NCI-H510A (cell line): ENCODE measurements at regions not wholly inside any gene's neighbourhood (a gene's known extent, or its start where the extent isn't known, plus 50 kb on each side); places are given as distances from the start of the nearest gene placed in this dataset.

Experiments used
- DNase-seq: peaks from one replicate; lab custom pipeline; 2025; lab: John Stamatoyannopoulos, UW

DNA sequence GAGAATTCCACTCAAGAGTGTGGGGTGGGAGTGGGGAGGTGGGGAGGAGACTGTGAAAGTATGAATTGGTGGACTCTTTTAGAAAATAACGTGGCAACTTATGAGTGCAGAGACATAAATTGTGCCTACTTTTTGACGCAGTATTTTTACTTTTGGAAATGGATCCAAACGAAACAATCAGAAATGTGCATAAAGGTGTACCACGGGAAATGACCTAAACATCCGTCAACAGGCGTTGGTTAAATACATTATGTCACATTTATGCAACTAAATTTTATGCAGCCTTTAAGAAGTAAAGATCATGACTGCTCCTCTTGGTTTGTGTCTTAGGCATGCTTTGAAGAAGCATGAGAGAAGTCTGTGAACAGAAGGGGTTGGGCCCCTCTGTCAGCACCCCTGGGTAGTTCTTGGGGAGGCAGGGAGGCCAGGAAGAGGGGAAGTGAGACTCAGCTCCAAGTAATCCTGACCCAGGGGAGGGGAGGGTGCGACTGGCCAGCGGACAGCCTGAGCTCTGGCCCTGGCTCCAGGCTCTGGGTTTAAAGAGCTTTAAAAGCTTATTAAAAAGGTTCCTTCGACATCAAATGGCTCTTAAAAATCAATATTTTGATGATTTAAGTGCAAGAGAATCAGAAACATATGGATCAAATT lies 126.4 kb upstream of the HAAO start:
- DNase-seq: no peak

DNA sequence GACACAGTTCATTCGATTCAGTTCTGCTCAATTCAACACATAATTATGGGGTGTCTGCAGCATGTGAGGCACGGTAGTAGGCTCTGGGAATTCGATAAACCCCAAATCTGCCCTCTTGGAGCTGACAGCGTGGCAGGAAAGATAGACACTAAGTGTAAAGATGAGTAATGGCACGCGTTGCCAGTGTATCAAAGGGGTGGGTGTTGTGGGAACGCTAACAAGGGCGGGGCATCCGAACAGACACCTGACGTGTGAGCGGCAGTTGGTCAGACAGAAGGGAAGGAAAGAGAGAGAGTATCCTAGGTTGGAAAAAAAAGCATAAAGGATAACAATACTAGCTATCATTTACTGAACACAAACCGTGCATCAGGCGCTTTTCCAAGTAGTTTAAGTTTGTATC lies 125.7 kb upstream of the HAAO start:
- no peak for DNase-seq

DNA sequence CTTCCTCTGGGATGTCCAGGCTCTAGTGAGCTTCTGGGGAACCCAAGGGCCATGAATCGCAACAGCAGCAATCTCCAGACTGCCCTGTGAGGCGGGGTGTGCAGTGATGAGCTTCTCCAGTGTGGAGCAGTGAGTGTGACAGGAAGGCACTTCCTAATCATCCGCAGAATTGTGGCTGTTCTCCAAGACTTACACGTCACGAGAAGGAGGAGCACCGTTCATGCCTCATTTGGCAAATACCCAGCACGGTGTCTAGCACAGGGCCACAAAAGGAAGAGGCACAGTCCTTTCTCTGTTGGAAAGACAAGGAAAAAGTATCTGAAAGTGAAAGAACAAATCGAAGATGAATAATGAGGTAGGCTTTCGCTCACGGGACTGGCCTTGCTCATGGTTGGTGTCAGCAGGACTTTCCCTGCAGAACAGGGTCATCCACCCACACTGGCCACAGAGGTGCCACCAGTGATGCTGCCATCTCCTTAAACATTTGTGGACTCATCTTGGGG lies 125.1 kb upstream of the HAAO start:
- no peak for DNase-seq

DNA sequence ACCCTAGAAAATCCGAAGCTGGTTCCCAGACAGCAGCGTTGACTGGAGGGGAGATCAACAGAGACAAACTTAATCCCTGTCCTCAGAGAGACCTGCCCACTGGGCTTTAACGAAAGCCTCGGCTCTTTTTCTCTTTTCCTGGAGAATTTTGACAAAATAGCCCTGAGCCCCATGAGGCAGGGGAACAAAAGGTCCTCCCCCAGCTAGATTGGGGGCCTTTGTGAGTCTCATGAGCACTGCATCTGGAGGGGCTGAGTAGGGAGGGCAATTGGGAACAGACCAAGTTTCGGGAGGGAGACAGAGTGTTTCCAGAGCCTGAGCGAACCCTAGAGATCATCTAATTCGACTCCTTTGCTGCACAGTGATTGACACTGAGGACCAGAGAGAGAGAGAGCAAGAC lies 123.9 kb upstream of the HAAO start:
- DNase-seq: no peak

DNA sequence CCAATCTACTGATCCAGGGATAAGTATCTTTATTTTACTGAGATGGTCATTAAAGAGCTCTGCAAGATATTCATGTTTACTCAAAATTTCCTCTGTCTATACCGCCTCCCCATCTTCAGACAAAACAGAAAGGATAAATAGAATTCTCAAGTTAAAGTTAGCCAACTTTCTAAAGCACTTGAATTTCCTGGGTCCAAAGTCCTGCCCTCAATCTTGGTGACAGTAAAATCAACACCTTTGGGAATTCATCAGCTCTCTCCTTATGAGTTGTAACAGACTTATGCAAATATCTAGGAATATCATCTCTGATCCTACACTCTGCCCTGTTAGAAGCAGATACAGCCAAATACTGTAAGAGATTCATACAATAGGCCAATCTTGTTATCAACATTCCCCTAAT lies 122.5 kb upstream of the HAAO start:
- no peak for DNase-seq

DNA sequence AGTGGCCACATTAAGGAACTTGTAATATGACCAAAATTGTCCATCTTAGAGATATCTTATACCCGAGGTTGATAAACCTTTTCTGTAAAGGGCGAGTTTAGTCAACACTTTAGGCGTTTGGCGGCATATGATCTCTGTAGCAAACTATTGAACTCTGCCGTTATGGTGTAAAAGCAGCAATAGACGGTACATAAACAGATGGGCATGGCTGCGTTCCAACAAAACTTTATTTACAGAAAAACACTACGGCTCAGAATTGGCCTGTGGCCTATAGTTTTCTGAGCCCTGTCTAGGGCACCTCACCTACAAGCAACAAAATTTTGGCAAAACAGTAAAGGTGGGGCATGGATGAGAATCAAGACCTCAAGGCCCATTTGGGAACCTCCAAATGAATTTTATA lies 121.9 kb upstream of the HAAO start:
- no peak for DNase-seq

DNA sequence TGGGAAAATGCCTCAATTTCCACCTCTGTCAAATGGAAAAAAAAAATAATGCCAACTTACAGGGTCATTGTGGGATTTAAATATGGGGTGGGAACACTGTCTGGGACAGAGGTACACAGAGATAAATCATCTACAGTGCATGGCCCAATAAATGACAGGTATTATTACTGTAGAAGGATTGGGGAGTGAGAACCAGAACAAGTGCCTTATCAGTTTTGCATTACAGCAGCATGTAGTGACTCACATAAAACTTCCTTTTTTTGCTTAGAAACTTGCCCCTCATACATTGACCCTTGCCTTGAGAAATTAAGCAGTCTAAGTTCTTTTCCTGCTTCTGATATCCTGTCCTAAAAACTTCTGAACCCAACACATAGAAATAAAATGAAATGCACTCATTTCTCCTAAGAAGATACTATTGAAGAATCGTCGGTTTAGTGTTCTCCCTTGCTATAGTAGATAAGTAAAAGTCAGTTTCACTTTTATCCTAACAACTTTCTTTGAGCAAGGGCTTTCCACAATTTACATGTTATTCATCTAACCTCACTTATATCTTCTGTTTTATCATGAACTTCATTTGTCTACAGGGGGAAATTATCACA lies 121.0 kb upstream of the HAAO start:
- DNase-seq: no peak

DNA sequence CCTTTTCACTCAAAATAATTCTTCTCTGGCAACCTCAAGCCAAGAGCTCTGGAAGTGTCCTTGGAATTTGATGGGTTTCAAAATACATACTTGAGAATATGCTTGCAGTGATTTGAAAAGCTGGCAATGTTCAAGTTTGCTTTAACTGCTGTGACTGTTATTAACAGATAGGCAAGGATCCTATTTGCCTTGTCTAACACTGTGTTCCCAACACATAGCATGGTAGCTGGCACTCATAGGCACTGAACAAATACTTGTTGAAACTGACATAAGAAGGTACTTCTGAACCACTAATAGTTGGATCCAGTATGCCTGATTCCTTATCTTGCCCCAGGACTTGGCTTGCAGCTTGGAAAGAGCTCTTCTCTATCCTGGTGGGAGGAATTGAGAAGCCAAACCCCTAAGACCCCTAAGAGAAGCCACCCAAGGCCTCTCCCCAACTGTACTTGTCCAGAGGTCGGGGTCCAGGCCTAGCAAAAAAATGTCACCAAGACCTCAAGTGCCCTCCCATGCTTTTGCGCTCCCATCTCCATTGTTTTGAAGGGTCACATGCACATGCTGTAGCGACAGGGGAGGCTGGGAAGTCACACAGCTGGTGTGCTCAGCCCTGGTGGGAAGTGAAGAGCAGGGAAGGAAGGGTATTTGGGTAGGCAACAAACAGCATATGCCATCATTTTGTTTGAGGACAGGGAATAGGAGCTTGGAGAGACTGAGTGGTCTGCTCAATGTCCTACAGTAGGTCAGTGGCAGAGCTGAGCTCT lies 118.4 kb upstream of the HAAO start:
- no peak for DNase-seq

DNA sequence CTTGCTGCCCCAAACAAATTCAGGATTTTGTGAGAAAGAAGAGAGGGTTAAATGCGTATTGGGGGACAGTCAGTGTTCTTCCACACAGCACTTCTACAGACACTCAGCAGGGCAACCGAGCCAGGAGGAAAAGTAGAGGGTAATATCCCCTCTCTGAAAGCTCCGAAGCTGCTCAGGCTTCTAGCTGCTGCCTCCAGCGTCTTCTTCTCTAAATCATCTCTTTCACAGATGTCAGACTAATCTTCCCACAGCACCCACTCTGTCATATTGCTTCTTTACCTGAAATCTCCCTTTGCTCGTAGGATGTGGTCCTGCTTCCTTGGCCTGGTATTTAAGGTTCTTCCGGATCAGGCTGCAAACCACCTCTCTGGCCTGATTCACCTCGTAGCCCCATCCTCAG lies 117.6 kb upstream of the HAAO start:
- no peak for DNase-seq

DNA sequence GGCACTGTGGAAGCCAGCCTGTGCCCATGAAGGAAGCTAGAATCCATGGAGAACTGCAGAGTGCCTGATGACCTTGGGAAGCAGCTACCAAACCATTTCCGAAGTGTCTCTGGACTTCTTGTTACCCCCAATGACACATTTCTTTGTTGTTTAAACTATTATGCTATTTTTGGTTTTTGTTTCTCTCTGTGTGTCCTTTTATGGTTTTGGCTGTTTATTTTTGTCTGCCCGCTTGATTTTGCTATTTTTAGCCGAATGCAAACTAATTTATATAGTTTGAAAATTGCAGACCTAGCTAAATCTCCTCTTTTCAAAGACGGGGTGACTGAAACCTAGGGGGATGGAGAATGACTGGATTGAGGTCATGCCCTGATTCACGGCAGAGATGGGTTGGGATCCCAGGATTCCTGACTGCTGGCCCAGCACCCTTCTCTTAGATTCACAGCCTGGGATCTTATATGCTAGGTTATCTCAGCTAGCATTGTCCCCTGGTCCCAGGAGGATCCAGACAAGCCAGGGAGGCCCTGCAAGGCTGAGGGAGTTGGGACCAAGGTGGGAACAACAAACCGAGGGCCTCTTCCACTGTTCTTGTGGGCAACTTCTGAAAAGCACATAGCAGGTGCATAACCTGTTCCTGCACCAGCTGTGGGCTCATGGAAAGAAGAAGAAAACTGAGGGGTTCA lies 116.3 kb upstream of the HAAO start:
- no peak for DNase-seq

DNA sequence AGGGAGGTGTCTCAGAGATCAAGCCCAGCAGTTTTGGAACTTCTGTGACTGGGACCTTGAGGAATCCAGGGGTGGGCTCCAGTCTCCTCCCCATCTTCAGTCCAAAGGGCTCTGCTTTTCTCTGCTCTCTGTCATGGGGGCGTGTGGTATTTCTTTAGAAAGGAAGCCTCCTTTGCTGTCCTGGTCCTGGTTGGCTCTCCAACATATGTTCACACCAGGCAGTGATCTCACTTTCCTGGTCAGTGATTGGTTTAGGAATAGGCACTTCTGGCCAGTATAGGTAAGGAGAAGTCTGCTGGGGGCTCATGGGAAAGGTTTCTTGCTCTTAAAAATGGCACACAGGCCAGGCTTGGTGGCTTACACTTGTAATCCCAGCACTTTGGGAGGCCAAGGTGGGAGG lies 115.5 kb upstream of the HAAO start:
- DNase-seq: no peak

DNA sequence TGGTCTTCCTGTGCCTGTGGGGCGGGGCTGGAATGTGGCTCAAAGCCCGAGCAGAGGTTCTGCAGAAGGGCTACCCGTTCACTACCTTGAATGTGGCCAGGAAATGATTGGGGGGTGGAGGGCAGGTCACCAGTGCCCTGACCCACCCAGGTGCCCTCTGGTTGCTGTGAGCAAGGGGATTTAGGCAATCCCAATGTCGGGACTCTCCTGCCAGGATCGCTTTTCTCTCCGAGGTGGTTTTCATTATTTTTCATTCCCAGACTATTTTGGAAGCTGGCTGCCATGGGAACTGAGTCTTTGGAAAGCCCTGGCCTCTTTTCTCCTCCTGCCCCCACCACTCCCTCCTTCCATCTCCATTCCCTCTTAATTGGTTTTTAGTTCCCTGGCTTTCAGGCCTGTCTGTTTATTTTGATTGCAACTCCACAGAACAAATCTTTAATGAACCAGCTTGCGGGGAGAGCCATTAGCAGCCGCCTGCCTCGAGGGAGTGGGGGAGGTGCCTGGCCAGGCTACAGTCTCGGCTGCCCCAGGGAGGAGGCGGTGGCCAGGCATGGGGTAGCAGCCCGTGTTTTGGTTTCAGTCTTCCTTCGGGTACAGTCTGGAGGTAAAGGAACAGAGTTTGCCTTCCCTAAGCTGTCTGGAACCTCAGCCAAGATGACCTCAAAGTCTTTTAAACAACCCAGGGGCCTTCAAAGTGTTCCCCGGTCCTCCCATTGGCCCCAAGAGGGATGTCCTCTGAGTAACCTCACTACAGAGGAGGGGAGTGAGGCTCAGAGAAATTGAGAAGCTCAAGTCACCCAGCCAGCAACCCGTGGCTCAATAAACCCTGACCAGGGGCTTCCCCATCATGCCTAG lies 114.4 kb upstream of the HAAO start:
- DNase-seq: no peak

DNA sequence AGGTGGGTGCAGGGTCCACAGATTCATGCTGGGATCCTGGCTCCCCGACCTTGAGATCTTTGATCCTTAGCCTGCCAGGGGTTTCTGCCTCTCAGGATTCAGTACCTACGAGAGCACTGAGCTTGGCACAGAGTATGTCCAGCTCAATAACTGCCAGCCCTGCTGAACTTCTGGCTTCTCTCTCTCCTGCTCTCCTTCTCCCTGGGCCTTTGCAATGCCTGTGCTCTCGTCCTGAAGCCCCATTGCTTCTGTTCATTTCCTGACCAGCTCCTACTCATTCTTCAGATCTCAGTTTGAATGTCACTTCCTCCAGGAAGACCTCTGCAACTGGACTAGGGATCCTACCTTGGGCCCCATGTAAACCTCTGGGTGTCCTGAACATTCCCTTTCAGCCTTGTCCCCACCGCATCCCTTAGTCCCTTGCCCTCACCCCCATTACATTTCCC lies 113.8 kb upstream of the HAAO start:
- no peak for DNase-seq

DNA sequence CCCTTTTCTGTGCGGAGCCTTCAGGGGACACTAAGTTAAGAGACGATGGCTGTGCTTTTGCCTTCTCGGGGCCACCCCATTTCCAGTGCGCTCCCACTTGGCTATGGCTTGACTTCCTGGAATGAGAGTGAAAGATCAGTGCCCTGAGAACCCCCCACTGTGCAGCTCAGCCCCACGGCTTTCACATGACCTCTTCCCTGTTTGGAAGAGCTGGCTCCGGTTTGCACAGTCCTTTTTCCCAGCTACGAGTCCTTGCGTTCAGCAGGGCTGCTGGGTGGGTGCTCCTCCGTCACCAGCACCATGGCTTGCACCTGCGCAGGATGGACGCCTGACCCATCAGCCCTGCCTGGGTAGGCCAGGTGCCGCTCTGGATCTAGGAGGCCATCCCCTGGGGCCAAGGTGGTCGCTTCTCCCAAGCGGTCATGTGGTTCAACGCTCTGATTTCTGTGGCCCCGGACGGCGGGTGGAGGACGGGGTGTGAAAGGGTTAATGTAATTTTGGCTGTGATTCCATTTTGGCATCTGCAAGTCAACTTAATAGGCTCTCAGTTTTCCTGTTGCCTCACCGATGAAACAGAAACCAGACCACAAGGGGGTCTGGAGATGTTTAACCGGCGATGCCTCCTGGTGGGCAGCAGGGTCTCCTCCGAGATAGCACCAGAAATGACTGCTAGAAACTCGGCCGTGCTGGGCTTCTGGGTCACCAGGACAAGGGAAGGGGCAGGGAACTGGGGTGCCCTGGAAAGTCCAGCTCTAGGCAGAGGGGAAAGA lies 113.1 kb upstream of the HAAO start:
- DNase-seq: no peak

DNA sequence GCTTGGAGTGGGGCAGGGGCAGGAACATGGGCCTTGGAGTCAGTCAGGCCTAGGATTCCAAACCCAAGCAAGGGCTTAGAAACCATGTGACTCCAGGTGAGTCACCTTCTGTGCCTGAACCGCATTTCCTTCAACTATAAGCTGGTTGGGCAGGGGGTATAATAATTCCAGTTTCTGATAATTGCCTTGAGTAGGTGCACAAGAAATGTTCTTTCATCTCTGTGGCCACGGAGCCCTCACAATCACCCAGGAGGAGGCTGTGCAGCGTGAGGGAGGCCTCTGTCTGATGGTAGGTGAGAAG lies 112.1 kb upstream of the HAAO start:
- DNase-seq: no peak

DNA sequence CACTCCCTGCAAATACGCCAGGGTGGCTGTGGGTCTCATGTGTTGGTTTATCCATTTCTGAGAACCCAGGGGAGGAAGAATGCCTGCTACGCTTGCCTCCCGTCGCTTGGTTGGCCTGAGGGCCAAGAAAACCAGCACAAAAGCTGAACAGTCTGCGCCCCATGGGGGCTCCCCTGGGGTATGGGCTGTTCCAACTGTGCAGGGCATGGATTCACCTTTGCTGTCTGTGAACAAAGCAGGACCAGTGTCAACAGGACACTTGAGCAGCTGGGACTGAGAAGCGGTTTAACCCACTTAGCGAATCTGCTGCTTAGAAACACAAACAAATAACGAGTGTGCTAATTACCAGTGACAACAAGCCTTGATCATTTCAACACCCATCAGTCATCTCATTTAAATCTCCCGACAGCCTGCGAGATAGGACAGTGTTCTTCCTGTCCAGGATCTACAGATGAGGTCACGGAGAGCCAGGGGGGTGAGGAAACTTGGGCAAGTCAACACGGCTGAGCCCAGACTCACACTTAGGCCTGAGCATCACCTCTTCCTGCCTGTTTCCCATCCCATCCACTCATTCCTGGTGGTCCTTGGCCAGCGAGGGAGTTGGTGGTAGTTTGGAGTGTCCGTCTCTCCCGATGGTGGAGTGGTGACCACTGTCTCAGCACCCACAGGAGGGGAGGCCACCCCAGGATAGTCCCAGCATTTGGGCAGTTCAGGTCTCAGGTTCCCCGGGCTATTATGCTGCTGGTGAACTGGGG lies 111.6 kb upstream of the HAAO start:
- DNase-seq: peak; percentile 62

DNA sequence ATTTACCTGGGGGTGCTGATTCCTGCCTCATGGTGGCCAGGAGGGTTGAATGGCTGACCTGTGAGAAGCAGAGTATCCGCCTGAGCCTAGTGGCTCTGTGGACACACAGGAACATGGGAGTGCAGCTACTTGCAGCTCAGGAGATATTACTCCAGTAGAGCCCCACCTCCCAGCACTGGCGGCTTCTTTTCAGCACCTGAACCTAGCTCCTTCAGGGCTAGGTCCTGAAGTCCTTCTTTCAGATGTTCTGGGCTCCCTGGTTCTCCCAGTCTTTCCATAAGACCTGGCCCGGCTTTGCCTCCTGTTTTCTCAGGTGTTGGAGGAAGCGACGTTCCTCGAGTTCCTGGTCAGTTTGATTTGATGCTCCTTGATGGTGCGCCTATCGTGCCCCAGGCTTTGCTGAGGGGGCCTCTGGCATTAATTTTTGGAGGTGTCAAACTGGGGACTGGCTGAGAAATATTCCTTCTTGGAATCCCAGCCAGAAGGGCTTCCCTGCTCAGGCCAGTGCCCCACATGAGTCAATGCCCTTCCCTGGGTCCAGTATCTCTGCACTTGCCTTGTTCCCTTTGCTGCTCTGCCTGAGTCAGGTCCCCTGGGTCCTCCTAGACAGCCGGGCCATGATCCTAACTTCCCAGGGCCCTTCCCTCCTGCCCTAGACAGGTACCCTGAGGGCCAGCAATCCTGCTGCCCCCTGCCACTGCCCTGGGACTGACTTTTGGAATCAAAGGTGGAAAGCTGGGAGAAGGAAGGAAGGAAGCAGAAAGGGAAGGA lies 110.7 kb upstream of the HAAO start:
- DNase-seq: no peak

DNA sequence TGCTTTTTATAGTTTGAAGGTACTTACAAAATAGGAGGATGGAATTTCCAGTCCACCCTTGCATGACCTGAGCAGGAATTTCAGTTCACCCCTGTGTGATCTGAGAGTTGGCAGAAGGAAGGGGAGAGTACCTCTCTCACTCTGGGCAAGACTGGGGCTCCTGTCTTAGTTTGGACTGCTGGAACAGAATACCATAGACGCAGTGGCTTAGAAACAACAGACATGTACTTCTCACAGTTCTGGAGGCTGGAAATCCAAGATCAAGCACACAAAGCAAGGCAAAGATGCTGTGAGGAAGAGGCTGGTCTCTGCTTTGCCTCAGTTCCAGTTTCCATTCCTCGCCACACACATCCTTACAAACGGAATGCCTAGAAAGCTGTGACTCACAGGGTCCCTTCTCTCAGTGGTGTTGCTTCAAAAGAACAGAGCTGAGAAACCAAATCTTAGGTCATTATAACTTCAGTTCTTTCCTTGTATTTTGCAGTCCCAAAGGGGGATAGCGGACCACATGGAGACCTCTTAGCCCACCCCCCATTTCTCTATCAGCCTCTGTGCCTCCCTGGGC lies 108.8 kb upstream of the HAAO start:
- no peak for DNase-seq

DNA sequence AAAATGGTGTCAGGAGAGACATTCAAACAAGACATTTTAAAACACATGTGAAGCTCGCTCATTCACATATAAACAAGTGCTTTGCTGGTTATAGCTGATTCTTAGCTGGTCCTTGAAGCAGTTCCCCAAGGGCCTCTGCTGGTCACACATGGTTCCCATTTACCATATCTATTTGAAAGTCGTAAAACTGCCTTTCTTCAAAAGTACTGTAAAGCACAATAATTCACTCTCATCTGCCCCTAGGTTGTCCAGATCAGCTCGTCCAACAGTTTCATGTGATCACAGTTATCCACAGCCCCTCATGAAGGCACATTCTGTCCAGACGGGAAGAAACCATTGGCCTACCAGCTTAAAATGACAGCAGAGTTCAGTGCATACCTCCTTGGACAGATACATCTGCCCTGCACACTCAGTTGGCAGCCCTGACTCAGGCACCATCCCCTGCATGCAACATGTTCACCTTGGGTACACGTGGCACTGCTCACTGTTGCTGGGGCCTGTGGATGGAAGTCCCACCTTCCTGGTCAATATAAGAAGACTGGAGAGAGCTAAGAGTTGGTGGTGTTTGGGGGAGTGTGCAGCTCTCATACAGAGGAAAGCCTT lies 108.0 kb upstream of the HAAO start:
- DNase-seq: no peak
